ENCODE measurements at regions not wholly inside any gene's neighbourhood (a gene's known extent, or its start where the extent isn't known, plus 50 kb on each side); places are given as distances from the start of the nearest gene placed in this dataset.

DNA sequence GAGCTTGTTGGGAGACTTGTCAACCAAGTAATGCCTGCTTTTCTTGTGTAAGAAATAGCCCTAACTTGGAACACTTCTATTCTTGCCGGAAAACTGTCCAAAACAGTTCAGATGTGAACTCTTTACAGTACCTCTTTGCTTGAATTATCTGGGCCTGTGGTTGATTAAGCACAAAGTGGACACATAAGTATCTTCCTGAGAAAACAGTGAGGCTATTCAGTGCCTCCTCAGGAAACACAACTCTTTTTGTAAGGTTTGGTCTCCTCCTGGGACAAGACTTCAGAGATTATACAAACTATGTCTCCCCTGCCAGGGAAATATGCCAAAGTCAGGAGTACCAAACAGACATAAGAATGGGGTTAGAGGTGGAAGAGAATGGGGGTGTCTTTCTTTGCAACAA is 127.7 kb downstream of the LACC1 start:
- Histone ChIP-seq H3K27me3 (ENCODE audit: control insufficient read depth in 3 of 3, insufficient read depth in 3 of 3, low read length in 3 of 3) (no peaks in the 10 kb centered on the region), H3K27ac (ENCODE audit: low read depth in 1 of 3, low read length in 2 of 3) (no peak overlapping the region), H3K4me1 (ENCODE audit: control insufficient read depth in 3 of 3, insufficient read depth in 2 of 3, low read depth in 1 of 3, low read length in 2 of 3) (no peaks in the 10 kb centered on the region), H3K9me3 (ENCODE audit: control insufficient read depth in 2 of 2, insufficient read depth in 1 of 2, low read depth in 1 of 2, low read length in 1 of 2) (peaks cover 0 to 6% of the 10 kb centered on the region in 2 donors), H3K4me3 (ENCODE audit: low read depth in 1 of 3, low read length in 3 of 3) (no peak overlapping the region), H3K36me3 (ENCODE audit: control insufficient read depth in 3 of 3, insufficient read depth in 2 of 3, low read depth in 1 of 3, low read length in 3 of 3) (no peaks in the 10 kb centered on the region)
- DNase-seq (no peak), FAIRE-seq (no peak)
- 88 to 93% (median 89%) methylated on average over 1 of the region's 1 CpG for WGBS, 3 donors

DNA sequence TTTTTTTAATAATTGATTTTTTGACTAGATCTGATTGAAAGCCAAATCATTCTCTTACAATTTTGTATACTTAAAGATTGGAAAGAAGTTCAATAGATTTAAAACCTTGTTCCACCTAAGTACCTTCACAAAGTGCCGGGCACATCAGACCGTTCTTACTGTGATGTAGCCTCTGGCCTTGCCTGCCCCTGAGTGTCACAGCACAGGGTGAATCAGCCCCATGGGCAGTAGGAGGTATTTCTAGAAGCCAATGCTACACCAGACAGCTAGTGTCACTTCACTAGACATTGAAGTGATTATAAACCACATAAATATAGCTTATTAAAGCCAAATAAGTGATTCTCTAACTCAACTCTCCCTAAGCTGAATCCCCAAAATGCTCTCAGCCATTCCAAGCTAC is 131.3 kb downstream of the LACC1 start:
- no peak for FAIRE-seq
- DNase-seq = no peak
- Histone ChIP-seq H3K27ac (ENCODE audit: low read depth in 1 of 3, low read length in 2 of 3) (no peak overlapping the region), H3K9me3 (ENCODE audit: control insufficient read depth in 2 of 2, insufficient read depth in 1 of 2, low read depth in 1 of 2, low read length in 1 of 2) (peaks cover 0 to 6% of the 10 kb centered on the region in 2 donors), H3K4me1 (ENCODE audit: control insufficient read depth in 3 of 3, insufficient read depth in 2 of 3, low read depth in 1 of 3, low read length in 2 of 3) (peaks cover 0 to 3% (median 0%) of the 10 kb centered on the region in 3 donors), H3K4me3 (ENCODE audit: low read depth in 1 of 3, low read length in 3 of 3) (no peak overlapping the region), H3K36me3 (ENCODE audit: control insufficient read depth in 3 of 3, insufficient read depth in 2 of 3, low read depth in 1 of 3, low read length in 3 of 3) (no peaks in the 10 kb centered on the region), H3K27me3 (ENCODE audit: control insufficient read depth in 3 of 3, insufficient read depth in 3 of 3, low read length in 3 of 3) (no peaks in the 10 kb centered on the region)
- WGBS, 3 donors = 92 to 100% (median 98%) methylated on average over 2 of the region's 2 CpGs

DNA sequence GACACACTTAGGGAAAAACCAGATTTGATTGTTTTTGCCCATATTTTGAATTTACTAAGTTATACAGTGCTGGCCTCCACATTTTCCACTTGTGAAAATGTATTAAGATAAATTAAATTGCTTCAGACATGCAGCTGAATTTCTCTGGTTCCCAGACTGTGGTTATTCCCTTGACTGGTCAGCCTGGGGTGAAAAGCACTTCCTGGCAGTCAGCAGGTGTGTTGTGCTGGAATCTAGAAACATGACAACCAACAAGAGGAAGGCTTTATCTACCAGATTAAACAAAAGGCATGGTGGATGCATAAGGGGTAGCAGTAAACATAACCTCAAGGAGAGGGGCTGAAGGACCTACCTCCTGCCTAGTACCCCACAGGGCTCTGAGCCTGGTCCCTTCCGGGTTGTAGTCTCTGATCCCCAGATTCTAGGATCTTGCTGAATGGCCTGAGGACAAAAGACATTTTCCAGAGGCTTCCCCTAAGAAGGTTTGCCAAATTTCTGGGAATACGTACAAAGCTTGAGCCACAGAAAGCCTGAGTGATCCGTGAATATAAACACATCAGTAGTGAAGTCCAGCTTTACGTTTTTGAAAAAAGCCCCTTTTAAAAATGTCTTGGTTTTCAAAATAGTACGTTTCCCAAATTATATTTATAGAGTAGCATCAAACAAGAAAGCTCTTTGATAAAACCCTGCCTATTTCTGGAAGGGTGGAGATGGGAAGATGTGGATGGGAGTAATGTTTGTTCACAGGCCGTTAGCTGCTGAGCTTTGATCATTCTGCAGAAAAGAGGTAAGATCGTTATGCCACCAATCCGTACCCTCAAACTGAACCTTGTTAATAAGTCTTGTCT is 133.4 kb downstream of the LACC1 start:
- WGBS, 3 donors = 60 to 85% (median 75%) methylated on average over 8 of the region's 8 CpGs
- FAIRE-seq (no peak), DNase-seq (no peak)
- H3K4me3 ChIP-seq (ENCODE audit: low read depth in 1 of 3, low read length in 3 of 3) = no peak overlapping the region
- no peaks in the 10 kb centered on the region for H3K36me3 ChIP-seq (ENCODE audit: control insufficient read depth in 3 of 3, insufficient read depth in 2 of 3, low read depth in 1 of 3, low read length in 3 of 3)
- H3K27me3 ChIP-seq (ENCODE audit: control insufficient read depth in 3 of 3, insufficient read depth in 3 of 3, low read length in 3 of 3) = no peaks in the 10 kb centered on the region
- H3K27ac ChIP-seq (ENCODE audit: low read depth in 1 of 3, low read length in 2 of 3) = peak overlapping the region in 1 of 3 donors; percentile 32
- H3K9me3 ChIP-seq (ENCODE audit: control insufficient read depth in 2 of 2, insufficient read depth in 1 of 2, low read depth in 1 of 2, low read length in 1 of 2) = no peaks in the 10 kb centered on the region
- peaks cover 0 to 3% (median 0%) of the 10 kb centered on the region in 3 donors for H3K4me1 ChIP-seq (ENCODE audit: control insufficient read depth in 3 of 3, insufficient read depth in 2 of 3, low read depth in 1 of 3, low read length in 2 of 3)

DNA sequence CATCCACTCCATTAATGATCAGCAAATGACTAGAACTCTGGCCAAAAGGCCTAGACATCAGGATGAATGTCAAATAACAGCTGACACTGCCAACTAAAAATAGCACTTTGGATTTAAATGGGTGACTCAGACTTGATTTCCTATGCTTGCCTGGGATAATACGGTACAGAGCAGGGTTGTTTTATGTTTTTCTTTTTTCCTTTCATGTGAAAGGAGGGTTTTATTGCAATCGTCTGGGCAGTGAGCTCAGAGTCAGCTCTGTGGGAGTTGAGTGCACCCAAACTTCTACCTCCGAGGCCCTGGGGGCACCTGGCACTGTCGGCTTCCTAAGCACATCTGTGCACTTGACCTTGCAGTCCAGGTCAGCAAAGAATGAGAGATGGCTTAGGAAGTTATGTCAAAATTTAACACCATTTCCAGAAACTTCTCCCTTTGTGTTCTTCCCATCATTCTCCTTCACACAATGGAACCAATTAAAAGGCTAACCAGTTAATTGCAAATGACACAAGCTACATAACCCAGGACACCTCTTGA is 134.1 kb downstream of the LACC1 start:
- no peak for DNase-seq
- Histone ChIP-seq H3K27ac (ENCODE audit: low read depth in 1 of 3, low read length in 2 of 3) (peak overlapping the region in 1 of 3 donors; percentile 32), H3K36me3 (ENCODE audit: control insufficient read depth in 3 of 3, insufficient read depth in 2 of 3, low read depth in 1 of 3, low read length in 3 of 3) (no peaks in the 10 kb centered on the region), H3K27me3 (ENCODE audit: control insufficient read depth in 3 of 3, insufficient read depth in 3 of 3, low read length in 3 of 3) (no peaks in the 10 kb centered on the region), H3K4me1 (ENCODE audit: control insufficient read depth in 3 of 3, insufficient read depth in 2 of 3, low read depth in 1 of 3, low read length in 2 of 3) (peaks cover 0 to 3% (median 0%) of the 10 kb centered on the region in 3 donors), H3K4me3 (ENCODE audit: low read depth in 1 of 3, low read length in 3 of 3) (no peak overlapping the region), H3K9me3 (ENCODE audit: control insufficient read depth in 2 of 2, insufficient read depth in 1 of 2, low read depth in 1 of 2, low read length in 1 of 2) (no peaks in the 10 kb centered on the region)
- 47 to 65% (median 50%) methylated on average over 4 of the region's 4 CpGs for WGBS, 3 donors
- no peak for FAIRE-seq

DNA sequence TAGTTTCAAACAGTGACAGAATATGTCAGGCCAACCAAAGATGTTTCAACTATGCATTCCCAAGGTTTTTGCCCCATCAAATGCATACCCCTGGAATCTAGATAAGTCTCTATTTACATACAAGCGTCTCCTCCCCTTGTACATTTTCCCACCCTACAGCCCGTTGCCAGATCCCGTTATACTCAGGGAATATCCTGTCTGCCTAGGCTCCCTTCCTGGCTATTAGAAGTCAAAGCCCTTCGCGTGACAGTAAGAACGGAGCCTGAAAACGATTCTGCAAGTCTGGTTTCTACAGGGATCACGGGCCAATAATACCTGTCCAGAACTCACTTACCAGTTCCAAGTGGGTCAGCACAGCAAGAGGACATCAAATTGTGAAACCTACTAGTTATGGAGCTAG is 134.8 kb downstream of the LACC1 start:
- FAIRE-seq = no peak
- Histone ChIP-seq H3K4me3 (ENCODE audit: low read depth in 1 of 3, low read length in 3 of 3) (no peak overlapping the region), H3K4me1 (ENCODE audit: control insufficient read depth in 3 of 3, insufficient read depth in 2 of 3, low read depth in 1 of 3, low read length in 2 of 3) (peaks cover 0 to 3% (median 0%) of the 10 kb centered on the region in 3 donors), H3K27ac (ENCODE audit: low read depth in 1 of 3, low read length in 2 of 3) (no peak overlapping the region), H3K27me3 (ENCODE audit: control insufficient read depth in 3 of 3, insufficient read depth in 3 of 3, low read length in 3 of 3) (no peaks in the 10 kb centered on the region), H3K36me3 (ENCODE audit: control insufficient read depth in 3 of 3, insufficient read depth in 2 of 3, low read depth in 1 of 3, low read length in 3 of 3) (no peaks in the 10 kb centered on the region), H3K9me3 (ENCODE audit: control insufficient read depth in 2 of 2, insufficient read depth in 1 of 2, low read depth in 1 of 2, low read length in 1 of 2) (no peaks in the 10 kb centered on the region)
- DNase-seq = no peak
- 81 to 91% (median 86%) methylated on average over 8 of the region's 8 CpGs for WGBS, 3 donors

DNA sequence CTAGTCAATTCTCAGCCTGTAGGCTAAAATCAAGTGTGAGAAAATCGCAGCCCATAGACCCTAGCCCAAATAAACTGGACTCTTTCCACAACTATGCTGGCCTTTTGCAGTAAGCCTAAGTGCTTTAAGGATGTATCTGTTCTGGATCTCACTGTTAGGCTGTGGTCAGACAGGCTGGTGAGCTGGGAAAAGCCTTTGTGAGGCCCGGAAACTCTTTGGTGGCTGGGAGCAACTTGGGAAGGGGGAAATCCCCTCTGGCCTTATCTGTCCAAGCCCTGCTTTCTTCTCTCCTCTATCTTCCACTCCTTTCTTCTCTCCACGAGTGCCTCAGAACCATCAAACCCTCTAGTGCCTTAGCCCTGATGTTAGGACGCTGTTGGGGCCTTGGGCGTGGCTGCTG is 135.4 kb downstream of the LACC1 start:
- FAIRE-seq (no peak), DNase-seq (no peak)
- Histone ChIP-seq H3K36me3 (ENCODE audit: control insufficient read depth in 3 of 3, insufficient read depth in 2 of 3, low read depth in 1 of 3, low read length in 3 of 3) (no peaks in the 10 kb centered on the region), H3K27ac (ENCODE audit: low read depth in 1 of 3, low read length in 2 of 3) (no peak overlapping the region), H3K4me1 (ENCODE audit: control insufficient read depth in 3 of 3, insufficient read depth in 2 of 3, low read depth in 1 of 3, low read length in 2 of 3) (peaks cover 0 to 3% (median 0%) of the 10 kb centered on the region in 3 donors), H3K4me3 (ENCODE audit: low read depth in 1 of 3, low read length in 3 of 3) (no peak overlapping the region), H3K27me3 (ENCODE audit: control insufficient read depth in 3 of 3, insufficient read depth in 3 of 3, low read length in 3 of 3) (no peaks in the 10 kb centered on the region), H3K9me3 (ENCODE audit: control insufficient read depth in 2 of 2, insufficient read depth in 1 of 2, low read depth in 1 of 2, low read length in 1 of 2) (no peaks in the 10 kb centered on the region)
- WGBS, 3 donors = 87 to 90% (median 89%) methylated on average over 5 of the region's 5 CpGs

DNA sequence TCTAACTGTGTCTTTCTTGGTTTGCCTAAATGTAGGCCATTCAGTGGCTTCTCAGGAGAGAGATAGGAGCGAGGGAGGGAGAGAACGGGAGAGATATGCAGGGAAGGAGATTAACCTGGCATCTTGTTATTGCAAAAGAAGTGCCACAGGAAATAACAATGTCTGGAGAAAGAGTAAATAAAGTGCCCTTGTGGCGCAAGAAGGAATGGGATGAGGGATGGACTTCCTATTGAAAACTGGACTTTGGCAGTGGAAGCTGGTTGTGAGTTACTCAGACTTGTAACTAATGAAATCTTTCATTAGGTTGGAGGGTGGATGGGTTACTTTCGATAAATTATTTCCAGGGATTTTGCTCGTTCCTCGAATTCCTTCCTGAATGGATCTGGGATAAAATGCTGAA is 136.1 kb downstream of the LACC1 start:
- Histone ChIP-seq H3K4me3 (ENCODE audit: low read depth in 1 of 3, low read length in 3 of 3) (no peak overlapping the region), H3K36me3 (ENCODE audit: control insufficient read depth in 3 of 3, insufficient read depth in 2 of 3, low read depth in 1 of 3, low read length in 3 of 3) (no peaks in the 10 kb centered on the region), H3K27me3 (ENCODE audit: control insufficient read depth in 3 of 3, insufficient read depth in 3 of 3, low read length in 3 of 3) (no peaks in the 10 kb centered on the region), H3K27ac (ENCODE audit: low read depth in 1 of 3, low read length in 2 of 3) (no peak overlapping the region), H3K4me1 (ENCODE audit: control insufficient read depth in 3 of 3, insufficient read depth in 2 of 3, low read depth in 1 of 3, low read length in 2 of 3) (peaks cover 0 to 3% (median 0%) of the 10 kb centered on the region in 3 donors), H3K9me3 (ENCODE audit: control insufficient read depth in 2 of 2, insufficient read depth in 1 of 2, low read depth in 1 of 2, low read length in 1 of 2) (no peaks in the 10 kb centered on the region)
- WGBS, 3 donors = 84 to 93% (median 86%) methylated on average over 6 of the region's 6 CpGs
- FAIRE-seq (no peak), DNase-seq (peak in 1 of 2 donors; percentile 10)

DNA sequence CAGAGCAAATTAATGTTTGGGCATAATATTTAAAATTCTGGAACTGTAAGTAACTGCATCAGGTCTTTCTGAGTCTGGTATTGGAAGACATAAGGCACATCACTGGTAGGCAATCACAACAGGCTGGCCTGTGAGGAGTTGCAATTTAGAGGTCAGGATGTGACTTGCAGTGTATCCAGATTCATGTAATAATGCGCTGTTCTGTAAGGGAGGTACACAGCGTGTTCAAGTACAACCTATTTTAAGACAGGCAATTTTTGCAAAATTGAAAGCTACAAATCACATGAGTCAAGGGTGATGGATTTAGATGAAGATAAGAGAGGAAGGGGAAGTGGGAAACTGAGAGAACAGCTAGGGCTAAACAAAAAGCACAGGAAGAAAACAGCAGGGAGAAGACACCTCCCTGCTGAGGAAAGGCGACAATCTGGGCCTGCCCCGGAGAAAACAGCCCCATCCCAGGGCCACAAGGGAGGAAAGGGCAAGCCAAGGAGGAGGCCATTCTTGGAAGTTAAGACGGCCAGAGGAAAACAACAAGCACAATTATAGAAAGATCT is 138.1 kb downstream of the LACC1 start:
- Histone ChIP-seq H3K27ac (ENCODE audit: low read depth in 1 of 3, low read length in 2 of 3) (no peak overlapping the region), H3K4me1 (ENCODE audit: control insufficient read depth in 3 of 3, insufficient read depth in 2 of 3, low read depth in 1 of 3, low read length in 2 of 3) (peaks cover 0 to 3% (median 0%) of the 10 kb centered on the region in 3 donors), H3K4me3 (ENCODE audit: low read depth in 1 of 3, low read length in 3 of 3) (no peak overlapping the region), H3K9me3 (ENCODE audit: control insufficient read depth in 2 of 2, insufficient read depth in 1 of 2, low read depth in 1 of 2, low read length in 1 of 2) (no peaks in the 10 kb centered on the region), H3K36me3 (ENCODE audit: control insufficient read depth in 3 of 3, insufficient read depth in 2 of 3, low read depth in 1 of 3, low read length in 3 of 3) (no peaks in the 10 kb centered on the region), H3K27me3 (ENCODE audit: control insufficient read depth in 3 of 3, insufficient read depth in 3 of 3, low read length in 3 of 3) (no peaks in the 10 kb centered on the region)
- no peak for DNase-seq
- no peak for FAIRE-seq
- WGBS, 3 donors = 66 to 85% (median 84%) methylated on average over 5 of the region's 5 CpGs
